H1 (cell line): ENCODE measurements at regions not wholly inside any gene's neighbourhood (a gene's known extent, or its start where the extent isn't known, plus 50 kb on each side); places are given as distances from the start of the nearest gene placed in this dataset.

Experiments used
- CTCF ChIA-PET: fragments of 300-600 bp; sonication (Branson Sonifier 250); formaldehyde crosslinking; loops from one replicate; lab custom pipeline; 2021; ENCODE audit not compliant: partially characterized antibody; lab: Charles Lee
- POLR2A ChIA-PET: fragments of 300-600 bp; sonication (Branson Sonifier 250); formaldehyde crosslinking; loops from one replicate; lab custom pipeline; 2021; ENCODE audit warnings: inconsistent platforms; ENCODE audit not compliant: partially characterized antibody; lab: Charles Lee
- DNase-seq, 2 experiments: peaks; one replicate each; pipeline versions ENCODE4 v3.0.0 to v3.0.0-alpha.2; 2010 to 2022; ENCODE audit warnings: low spot score in 2 of 2, low read depth in 1 of 2, mixed read lengths in 1 of 2
- FAIRE-seq: peaks from 2 replicates; lab custom pipeline; 2011; peaks lifted over from hg19 to GRCh38; lab: Jason Lieb, UNC
- H2AFZ ChIP-seq: 2 replicates; pipeline ENCODE4 v1.8.1; 2012; ENCODE audit warnings: low read length, inconsistent platforms
- H2AK5ac ChIP-seq: 2 replicates; pipeline ENCODE4 v1.6.1; 2013; ENCODE audit warnings: low read depth, low read length
- H2BK120ac ChIP-seq: replicated peaks from 2 replicates; pipeline ENCODE3; 2013; ENCODE audit warnings: low read depth, low read length, inconsistent platforms
- H2BK12ac ChIP-seq: 2 replicates; pipeline ENCODE4 v1.6.1; 2013; ENCODE audit warnings: low read depth, low read length
- H2BK15ac ChIP-seq: 2 replicates; pipeline ENCODE4 v1.6.1; 2013; ENCODE audit warnings: low read length
- H2BK20ac ChIP-seq: 2 replicates; pipeline ENCODE4 v1.6.1; 2013; ENCODE audit warnings: low read length
- H2BK5ac ChIP-seq: 2 replicates; pipeline ENCODE4 v1.6.1; 2013; ENCODE audit warnings: low read depth, low read length
- H3K14ac ChIP-seq: 2 replicates; pipeline ENCODE4 v1.6.1; 2013; ENCODE audit warnings: inconsistent platforms; ENCODE audit not compliant: insufficient read length
- H3K18ac ChIP-seq: 2 replicates; pipeline ENCODE4 v1.6.1; 2013; ENCODE audit warnings: low read length; ENCODE audit errors: extremely low read depth
- H3K23ac ChIP-seq: 2 replicates; pipeline ENCODE4 v1.6.1; 2013; ENCODE audit warnings: inconsistent platforms; ENCODE audit not compliant: insufficient read length
- H3K23me2 ChIP-seq: 2 replicates; pipeline ENCODE4 v1.6.1; 2013; ENCODE audit warnings: low read depth, low read length
- H3K27ac ChIP-seq: 2 replicates; pipeline ENCODE4 v1.6.1; 2011; ENCODE audit warnings: low read depth, low read length, inconsistent platforms
- H3K27me3 ChIP-seq, 4 experiments: replicated peaks in 1 of 4; 1 replicate in 1 of 4; 2 replicates in 3 of 4; pipeline versions ENCODE4 v1.6.1 to v1.8.1; 2011 to 2013; ENCODE audit warnings: low read length in 3 of 4, mild to moderate bottlenecking in 3 of 4, inconsistent platforms in 2 of 4, mixed read lengths in 2 of 4, moderate library complexity in 1 of 4; ENCODE audit not compliant: control insufficient read depth in 3 of 4, insufficient read depth in 3 of 4; ENCODE audit errors: extremely low read depth in 1 of 4
- H3K36me3 ChIP-seq, 4 experiments: 2 replicates each; pipeline versions ENCODE4 v1.6.1 to v1.8.1; 2011 to 2013; ENCODE audit warnings: mild to moderate bottlenecking in 4 of 4, low read length in 3 of 4, moderate library complexity in 2 of 4, control low read depth in 1 of 4, inconsistent platforms in 1 of 4; ENCODE audit not compliant: insufficient read depth in 4 of 4, control insufficient read depth in 2 of 4
- H3K4ac ChIP-seq: replicated peaks from 2 replicates; pipeline ENCODE3; 2013; ENCODE audit warnings: low read length, low read depth, mixed read lengths, inconsistent platforms; ENCODE audit not compliant: insufficient read length
- H3K4me1 ChIP-seq, 4 experiments: replicated peaks in 1 of 4; 1 replicate in 1 of 4; 2 replicates in 3 of 4; pipeline versions ENCODE4 v1.6.1 to v1.8.1; 2011 to 2013; ENCODE audit warnings: low read length in 3 of 4, inconsistent platforms in 2 of 4, mixed read lengths in 1 of 4; ENCODE audit not compliant: insufficient read depth in 4 of 4, control insufficient read depth in 3 of 4
- H3K4me2 ChIP-seq, 2 experiments: 2 replicates each; pipeline versions ENCODE4 v1.6.1 to v1.8.1; 2011 to 2013; ENCODE audit warnings: low read depth in 2 of 2, low read length in 2 of 2, control low read depth in 1 of 2, inconsistent platforms in 1 of 2, mild to moderate bottlenecking in 1 of 2; ENCODE audit not compliant: insufficient read depth in 1 of 2
- H3K4me3 ChIP-seq, 4 experiments: fragments of 200-600, 300-600 bp in 1 of 4; sonication (generic), shearing (Covaris generic), sonication (Bioruptor Twin) in 1 of 4; 2 replicates each; pipeline versions ENCODE4 v1.5.1 to v1.8.1; 2011 to 2016; ENCODE audit warnings: low read length in 4 of 4, low read depth in 3 of 4, control low read depth in 2 of 4, inconsistent platforms in 2 of 4, mild to moderate bottlenecking in 2 of 4, mixed read lengths in 1 of 4, moderate library complexity in 1 of 4; ENCODE audit not compliant: insufficient read depth in 2 of 4; ENCODE audit errors: extremely low read depth in 1 of 4
- H3K56ac ChIP-seq: replicated peaks from 2 replicates; pipeline ENCODE3; 2013; ENCODE audit warnings: low read depth, mild to moderate bottlenecking, mixed read lengths, low read length, inconsistent platforms; ENCODE audit not compliant: insufficient read length
- H3K79me1 ChIP-seq: 2 replicates; pipeline ENCODE4 v1.6.1; 2013; ENCODE audit warnings: low read depth, low read length, control low read depth
- H3K79me2 ChIP-seq, 2 experiments: 2 replicates each; pipeline versions ENCODE4 v1.6.1 to v1.8.1; 2012 to 2013; ENCODE audit warnings: low read length in 2 of 2, mild to moderate bottlenecking in 2 of 2, inconsistent platforms in 1 of 2; ENCODE audit not compliant: insufficient read depth in 2 of 2, control insufficient read depth in 1 of 2
- H3K9ac ChIP-seq, 4 experiments: replicated peaks in 1 of 4; 1 replicate in 1 of 4; 2 replicates in 3 of 4; pipeline versions ENCODE4 v1.6.1 to v1.8.1; 2011 to 2013; ENCODE audit warnings: low read depth in 3 of 4, low read length in 3 of 4, control low read depth in 2 of 4, mild to moderate bottlenecking in 2 of 4, moderate library complexity in 2 of 4, inconsistent platforms in 1 of 4; ENCODE audit errors: extremely low read depth in 1 of 4
- H3K9me3 ChIP-seq, 2 experiments: 2 replicates each; pipeline versions ENCODE4 v1.6.1 to v1.8.1; 2012 to 2013; ENCODE audit warnings: mild to moderate bottlenecking in 2 of 2, moderate library complexity in 2 of 2, control low read depth in 1 of 2, inconsistent platforms in 1 of 2, low read depth in 1 of 2, low read length in 1 of 2, mixed read lengths in 1 of 2; ENCODE audit not compliant: insufficient read depth in 2 of 2
- H4K20me1 ChIP-seq, 2 experiments: replicated peaks in 1 of 2; 2 replicates each; pipeline versions ENCODE3 to v1.8.1; 2011 to 2013; ENCODE audit warnings: inconsistent platforms in 2 of 2, low read length in 2 of 2, mild to moderate bottlenecking in 1 of 2; ENCODE audit not compliant: insufficient read depth in 2 of 2, control insufficient read depth in 1 of 2
- H4K5ac ChIP-seq: 2 replicates; pipeline ENCODE4 v1.6.1; 2013; ENCODE audit warnings: low read length, low read depth, mixed read lengths, inconsistent platforms; ENCODE audit not compliant: insufficient read length
- H4K8ac ChIP-seq: 2 replicates; pipeline ENCODE4 v1.8.0; 2013; ENCODE audit warnings: mild to moderate bottlenecking, moderate library complexity, low read length, inconsistent platforms; ENCODE audit not compliant: insufficient read depth; ENCODE audit errors: extremely low read depth
- H4K91ac ChIP-seq: replicated peaks from 2 replicates; pipeline ENCODE3; 2013; ENCODE audit warnings: low read length, mixed read lengths, inconsistent platforms; ENCODE audit not compliant: insufficient read length
- CBX5 ChIP-seq: fragments of 300-800, 300-1000 bp; sonication (generic); IDR thresholded peaks from 2 replicates; pipeline ENCODE4 v1.7.1; 2016; ENCODE audit warnings: antibody characterized with exemption, low read length, low read depth
- RXRA ChIP-seq: IDR thresholded peaks from 2 replicates; pipeline ENCODE4 v1.6.1; 2011; ENCODE audit warnings: low read depth, mild to moderate bottlenecking, low read length, moderate library complexity; ENCODE audit not compliant: insufficient read depth
- WGBS, 2 experiments: shearing (Covaris generic) in 1 of 2; methylation state at CpG; one replicate each; pipeline versions ENCODE4 v1.1.6 to v1.1.7; 2013 to 2015; ENCODE audit warnings: low lambda C conversion rate in 2 of 2, mixed read lengths in 2 of 2, inconsistent platforms in 1 of 2, low coverage in 1 of 2, missing lambda C conversion rate in 1 of 2; ENCODE audit not compliant: insufficient replicate concordance in 2 of 2, insufficient coverage in 1 of 2, insufficient read length in 1 of 2; ENCODE audit errors: extremely low coverage in 1 of 2, missing lambda C conversion rate in 1 of 2; 5-methylcytosine and 5-hydroxymethylcytosine counted together

GRCh38 chr4:143133977-143134376, 50.7 kb upstream of the USP38 start:
- Histone ChIP-seq H3K79me1 (no peaks in the 10 kb centered on the region), H4K5ac (no peak overlapping the region), H3K4me2 (no peak overlapping the region), H2BK15ac (no peak overlapping the region), H3K4me3 (no peak overlapping the region), H3K14ac (no peak overlapping the region), H3K23me2 (no peaks in the 10 kb centered on the region), H4K20me1 (no peaks in the 10 kb centered on the region), H3K56ac (no peak overlapping the region), H3K18ac (no peak overlapping the region), H3K27me3 (no peaks in the 10 kb centered on the region), H3K4me1 (no peaks in the 10 kb centered on the region), H2BK20ac (no peak overlapping the region), H2AK5ac (no peak overlapping the region), H3K27ac (no peak overlapping the region), H4K8ac (no peak overlapping the region), H3K23ac (no peak overlapping the region), H3K36me3 (no peaks in the 10 kb centered on the region), H3K9me3 (no peaks in the 10 kb centered on the region), H2AFZ (no peak overlapping the region), H3K79me2 (no peaks in the 10 kb centered on the region), H2BK5ac (no peak overlapping the region), H2BK12ac (no peak overlapping the region), H2BK120ac (no peak overlapping the region), H3K9ac (no peak overlapping the region), H3K4ac (no peak overlapping the region), H4K91ac (no peak overlapping the region)
- DNase-seq (no peak), FAIRE-seq (no peak)
- TF ChIP-seq RXRA (no peak), CBX5 (no peak)
- WGBS, 2 experiments = 4% methylated on average over 1 of the region's 1 CpG; no CpG with 5 or more reads in 1 of the 2 experiments
- CTCF ChIA-PET = no interaction called here
- POLR2A ChIA-PET = no interaction called here
